Transverse colon (tissue), 3 donors: ENCODE measurements at regions not wholly inside any gene's neighbourhood (a gene's known extent, or its start where the extent isn't known, plus 50 kb on each side); places are given as distances from the start of the nearest gene placed in this dataset.

Experiments used
- CTCF ChIP-seq, 5 experiments: fragments of 200-600 bp in 3 of 5; fragments of 450-650 bp in 2 of 5; sonication (generic) in 3 of 5; IDR thresholded peaks; 1 replicate in 2 of 5; 2 replicates in 3 of 5; pipeline ENCODE4 v1.5.1; 2016 to 2017; ENCODE audit warnings: antibody characterized with exemption in 5 of 5, inconsistent platforms in 3 of 5, mild to moderate bottlenecking in 2 of 5, moderate library complexity in 1 of 5
- EP300 ChIP-seq: sonication (generic); formaldehyde crosslinking; IDR thresholded peaks from one replicate; pipeline ENCODE4 v1.6.1; 2017; ENCODE audit warnings: antibody characterized with exemption, low read depth

DNA sequence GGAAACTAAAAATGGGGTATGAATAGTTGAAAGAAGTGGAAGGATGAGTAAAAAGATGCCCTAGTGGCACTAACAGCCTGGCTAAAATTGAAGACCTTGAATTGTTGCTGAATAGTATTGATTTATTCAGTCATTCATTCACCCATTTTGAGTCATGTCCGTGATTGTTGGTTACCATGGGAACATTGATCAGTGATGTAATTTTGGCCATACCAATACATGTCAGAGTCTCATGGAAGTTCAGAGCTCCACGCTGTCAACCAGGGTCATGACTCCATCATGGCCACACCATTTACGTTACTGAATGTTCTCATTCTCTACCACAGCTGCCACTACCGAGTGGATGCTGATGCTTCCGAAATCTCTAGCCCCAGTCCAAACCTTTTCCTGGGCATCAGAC is 62.5 kb upstream of the FOXE1 start:
- TF ChIP-seq CTCF (IDR thresholded peaks at IDR 0.05) (no peak), EP300 (no peak)
